ENCODE measurements at regions not wholly inside any gene's neighbourhood (a gene's known extent, or its start where the extent isn't known, plus 50 kb on each side); places are given as distances from the start of the nearest gene placed in this dataset.

DNA sequence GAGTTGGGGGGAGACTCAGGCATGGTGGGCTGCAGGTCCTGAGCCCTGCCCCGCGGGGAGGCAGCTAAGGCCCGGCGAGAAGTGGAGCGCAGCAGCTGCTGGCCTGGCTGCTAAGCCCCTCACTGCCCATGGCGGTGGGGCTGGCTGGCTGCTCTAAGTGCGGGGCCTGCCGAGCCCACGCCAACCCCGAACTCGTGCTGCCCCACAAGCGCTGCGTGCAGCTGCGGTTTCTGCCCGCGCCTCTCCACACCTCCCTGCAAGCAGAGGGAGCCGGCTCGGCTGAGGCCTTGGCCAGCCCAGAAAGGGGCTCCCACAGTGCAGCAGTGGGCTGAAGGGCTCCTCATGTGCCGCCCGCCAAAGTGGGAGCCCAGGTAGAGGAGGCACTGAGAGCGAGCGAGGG, 1355.1 kb upstream of the WWC1 start:
- no peak for DNase-seq (ENCODE audit: low read depth in 2 of 2)

DNA sequence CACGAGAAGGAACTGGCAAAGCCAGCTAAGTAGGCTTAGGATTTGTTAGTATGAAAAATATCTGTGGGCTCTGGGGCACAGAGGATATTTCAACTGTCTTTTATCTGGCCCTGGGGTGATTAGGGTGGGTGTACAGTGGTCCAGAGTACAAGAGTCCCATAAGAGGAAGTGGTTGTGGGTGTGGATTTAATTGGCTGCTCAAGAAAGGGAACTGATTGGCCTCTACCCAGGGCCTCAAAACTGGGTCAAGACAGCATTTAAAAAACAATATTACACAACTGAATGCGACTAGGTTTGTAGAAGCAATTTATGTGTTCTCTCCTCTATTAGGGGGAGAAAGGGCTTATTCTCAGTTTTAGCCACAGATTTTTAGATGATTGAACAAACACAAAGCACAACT, 1353.4 kb upstream of the WWC1 start:
- no peak for DNase-seq (ENCODE audit: low read depth in 2 of 2)

GRCh38 chr5:166942948-166943347, 1348.5 kb upstream of the WWC1 start:
- no peak for DNase-seq (ENCODE audit: low read depth in 2 of 2)

DNA sequence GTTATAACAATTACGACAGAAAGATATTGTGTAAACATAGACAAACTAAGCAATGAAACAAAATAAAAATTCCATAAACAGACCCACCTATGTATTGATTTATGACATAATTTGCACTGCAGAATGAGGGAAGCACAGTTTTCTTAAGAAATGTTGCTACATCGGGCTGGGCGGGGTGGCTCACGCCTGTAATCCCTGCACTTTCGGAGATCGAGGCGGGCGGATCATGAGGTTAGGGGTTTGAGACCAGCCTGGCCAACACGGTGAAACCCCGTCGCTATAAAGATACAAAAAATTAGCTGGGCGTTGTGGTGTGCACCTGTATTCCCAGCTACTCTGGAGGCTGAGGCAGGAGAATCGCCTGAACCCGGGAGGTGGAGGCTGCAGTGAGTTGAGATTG, 1344.4 kb upstream of the WWC1 start:
- DNase-seq (ENCODE audit: low read depth in 2 of 2), result no peak

DNA sequence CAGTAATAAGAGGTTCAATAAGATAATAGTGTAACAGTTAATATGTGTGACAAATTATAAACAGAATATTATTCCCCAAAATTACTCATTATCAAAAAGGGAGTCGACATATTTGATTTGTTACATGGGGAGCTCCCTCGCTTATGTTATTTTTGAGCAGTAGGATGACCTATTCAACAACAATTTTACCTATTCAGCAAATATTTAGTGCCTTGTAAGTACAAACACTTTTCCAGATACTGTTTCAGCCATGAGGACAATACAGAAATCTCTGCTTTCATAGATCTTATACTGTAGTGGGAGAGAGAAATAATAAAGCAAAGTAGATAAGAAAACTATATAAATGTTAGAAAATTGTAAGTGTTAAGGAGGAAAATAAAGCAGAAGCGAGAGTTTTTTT, 1342.8 kb upstream of the WWC1 start:
- no peak for DNase-seq (ENCODE audit: low read depth in 2 of 2)

GRCh38 chr5:166952048-166952447, 1339.4 kb upstream of the WWC1 start:
- no peak for DNase-seq (ENCODE audit: low read depth in 2 of 2)

DNA sequence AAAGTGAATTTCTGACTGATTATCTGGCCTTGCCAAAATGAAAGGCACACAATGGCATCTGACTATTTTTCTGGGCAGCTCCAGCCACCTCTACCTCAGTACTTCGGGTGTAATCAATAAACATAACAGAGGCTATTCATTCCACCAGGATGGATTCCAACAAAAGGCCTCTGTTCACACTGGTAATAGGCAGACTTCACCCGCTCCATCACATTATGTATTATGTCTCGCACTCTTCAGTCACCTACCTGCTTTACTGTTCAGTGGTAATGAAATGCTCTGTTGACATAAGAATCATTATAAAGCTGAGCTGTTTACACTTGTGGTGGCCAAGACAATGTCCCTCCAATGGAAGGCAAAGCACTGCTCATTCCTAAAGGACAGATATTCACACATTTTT, 1333.7 kb upstream of the WWC1 start:
- DNase-seq (ENCODE audit: low read depth in 2 of 2), result no peak

DNA sequence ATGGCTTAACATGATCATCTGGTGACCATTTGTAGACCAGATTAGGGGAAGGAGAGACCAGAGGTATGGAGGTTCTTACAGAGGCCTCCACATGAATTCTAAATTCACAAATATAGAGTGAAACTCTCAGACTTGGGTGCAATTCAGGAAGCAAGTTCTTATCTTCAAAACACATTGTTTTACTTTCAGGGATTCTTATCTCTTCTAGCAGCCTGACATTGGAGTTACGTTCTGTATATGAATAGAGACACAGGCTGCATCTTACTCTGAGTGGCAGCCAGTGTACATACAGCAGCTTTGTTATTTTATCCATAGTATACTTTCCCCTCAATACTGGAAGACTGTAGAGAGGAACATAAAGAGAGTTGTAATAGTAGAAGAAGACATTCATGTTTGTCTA, 1331.7 kb upstream of the WWC1 start:
- no peak for DNase-seq (ENCODE audit: low read depth in 2 of 2)

DNA sequence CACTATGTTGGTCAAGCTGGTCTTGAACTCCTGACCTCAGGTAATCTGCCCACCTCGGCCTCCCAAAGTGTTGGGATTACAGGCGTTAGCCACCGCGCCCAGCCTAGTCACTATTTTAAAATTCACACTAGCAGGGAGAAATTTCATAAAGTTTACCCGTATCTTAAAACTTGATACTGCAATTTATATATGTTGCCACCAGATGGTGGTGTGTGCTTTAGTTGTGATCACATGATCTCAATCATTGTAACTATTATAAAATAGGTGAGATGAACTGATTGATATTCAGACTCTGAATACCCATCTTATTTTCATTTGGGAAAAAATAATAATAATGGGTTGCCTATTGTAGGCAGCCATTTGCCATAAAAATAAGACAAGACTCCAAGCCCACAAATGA, 1330.4 kb upstream of the WWC1 start:
- DNase-seq (ENCODE audit: low read depth in 2 of 2), result no peak

DNA sequence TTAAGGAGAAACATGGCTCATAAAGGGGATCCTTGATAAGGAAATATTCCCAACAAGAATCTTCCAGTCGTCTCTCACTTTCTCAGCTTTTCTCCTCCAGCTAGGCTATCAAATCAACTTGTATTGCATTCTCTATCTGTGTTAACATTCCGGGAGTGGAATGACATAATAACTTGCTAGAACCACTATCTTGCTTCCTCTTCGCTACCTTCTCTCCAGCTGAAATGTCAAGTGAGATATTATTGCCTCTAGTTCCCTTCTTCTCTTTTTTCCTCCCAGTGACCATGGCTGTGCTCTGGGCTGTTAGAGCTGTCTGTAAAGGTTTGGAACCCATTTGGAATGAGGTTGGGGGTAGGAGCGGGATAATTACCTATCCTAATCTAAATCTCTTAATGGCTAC, 1329.5 kb upstream of the WWC1 start:
- no peak for DNase-seq (ENCODE audit: low read depth in 2 of 2)

DNA sequence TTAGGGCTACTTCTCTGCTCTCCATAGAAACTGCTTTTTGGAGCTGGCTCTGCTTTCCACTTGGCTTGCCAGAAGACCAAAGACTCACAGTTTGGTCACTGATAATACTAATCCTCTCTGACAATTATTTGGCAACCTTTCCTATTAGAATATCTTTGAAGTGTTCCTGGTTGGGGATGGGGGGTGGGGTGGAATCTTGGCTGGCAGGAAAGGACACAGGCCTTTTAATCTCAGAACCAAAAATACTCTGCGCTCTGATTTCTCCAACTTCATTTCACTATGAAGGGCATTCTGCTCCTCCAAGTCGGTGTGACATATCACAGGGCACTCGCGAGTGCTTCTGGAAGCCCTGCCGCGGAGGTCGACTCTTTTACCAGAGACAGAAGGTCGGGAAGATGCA, 1329.0 kb upstream of the WWC1 start:
- no peak for DNase-seq (ENCODE audit: low read depth in 2 of 2)

DNA sequence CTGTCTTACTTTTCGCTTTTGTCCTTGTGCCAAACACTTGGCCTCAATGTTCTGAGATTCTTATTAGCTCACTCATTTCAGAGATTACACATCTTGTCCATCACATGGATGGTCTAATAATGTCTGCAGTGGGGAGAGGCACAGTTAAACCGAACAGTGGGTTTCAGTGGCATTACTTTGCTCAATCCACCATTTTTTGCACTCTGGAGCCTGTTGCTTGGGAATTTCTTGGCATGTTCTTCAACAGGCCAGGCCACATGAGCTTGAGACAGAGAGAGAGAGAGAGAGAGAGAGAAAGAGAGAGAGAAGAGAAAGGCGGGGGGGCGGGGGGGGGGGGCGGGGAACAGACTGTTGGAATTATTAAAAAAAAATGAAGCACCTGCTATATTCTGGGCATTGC, 1327.8 kb upstream of the WWC1 start:
- no peak for DNase-seq (ENCODE audit: low read depth in 2 of 2)

DNA sequence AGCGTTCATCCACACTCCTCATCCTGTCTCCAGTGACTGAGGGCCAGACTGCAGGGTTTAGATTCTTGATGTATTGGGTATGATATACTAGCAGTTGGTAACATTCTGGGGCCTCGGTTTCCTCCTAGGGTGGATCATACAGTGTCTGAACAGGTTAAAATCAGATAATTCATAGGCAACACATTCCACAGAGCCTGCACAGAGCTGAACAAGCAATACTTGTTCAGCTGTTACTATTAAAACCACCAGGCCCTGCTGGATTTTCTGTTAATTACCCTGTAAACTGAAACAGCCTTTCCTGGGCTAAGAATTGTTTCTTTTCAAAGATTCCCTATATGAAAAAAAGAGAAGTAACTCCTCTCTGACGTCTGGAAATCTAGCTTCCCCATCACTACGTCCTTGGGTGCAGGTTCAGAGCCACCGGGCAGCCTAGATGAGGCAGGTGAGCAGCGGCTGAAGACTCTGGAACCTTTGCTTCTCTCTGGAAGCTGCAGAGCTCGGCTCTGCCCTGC, 1313.5 kb upstream of the WWC1 start:
- no peak for DNase-seq (ENCODE audit: low read depth in 2 of 2)

DNA sequence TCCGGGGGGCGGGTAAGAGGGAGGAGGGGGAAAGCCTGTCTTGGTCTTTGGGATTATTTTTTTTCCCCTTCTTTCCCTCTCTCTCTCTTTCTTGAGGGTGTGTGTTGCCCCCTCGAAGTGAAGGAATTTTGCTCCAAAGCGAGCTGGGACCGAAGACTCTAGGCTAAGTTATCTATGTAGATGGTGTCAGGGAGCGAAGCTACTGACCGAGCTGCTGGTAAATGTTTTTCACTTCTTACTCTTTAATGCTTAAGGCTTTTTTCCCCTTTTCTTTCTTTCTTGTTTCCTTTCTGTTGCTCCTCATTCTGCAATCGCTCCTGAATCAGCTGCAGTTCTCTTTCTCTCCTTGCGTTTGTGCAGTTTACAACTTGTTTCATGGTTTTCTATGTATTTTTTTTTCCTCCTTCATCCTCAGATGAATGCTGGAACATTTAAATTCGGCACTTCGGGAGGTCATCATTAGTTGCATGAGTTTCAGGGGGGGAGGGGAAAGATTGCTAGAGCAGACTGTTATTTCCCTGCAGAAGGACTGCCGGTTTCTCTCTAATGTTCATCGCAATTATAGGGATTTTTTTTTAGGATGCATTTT, 1312.0 kb upstream of the WWC1 start:
- no peak for DNase-seq (ENCODE audit: low read depth in 2 of 2)

DNA sequence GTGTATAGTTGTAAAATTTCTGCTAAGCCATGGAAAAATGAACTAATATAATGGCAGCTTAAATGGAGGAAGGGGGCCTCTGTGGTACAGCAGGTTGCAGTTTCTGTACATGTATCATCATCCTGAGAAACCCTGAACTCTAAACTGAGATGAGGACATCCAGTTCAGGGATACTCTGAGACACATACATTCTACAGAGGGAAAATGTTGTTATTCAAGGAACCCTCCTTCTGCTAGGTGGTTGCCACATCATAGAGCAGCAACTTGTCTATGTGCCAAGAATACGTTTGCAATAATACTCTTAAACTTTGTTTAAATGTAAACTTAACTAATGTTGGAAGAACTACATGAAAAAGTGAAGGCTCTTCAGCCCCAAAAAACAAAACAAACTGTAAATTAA, 1310.8 kb upstream of the WWC1 start:
- no peak for DNase-seq (ENCODE audit: low read depth in 2 of 2)

DNA sequence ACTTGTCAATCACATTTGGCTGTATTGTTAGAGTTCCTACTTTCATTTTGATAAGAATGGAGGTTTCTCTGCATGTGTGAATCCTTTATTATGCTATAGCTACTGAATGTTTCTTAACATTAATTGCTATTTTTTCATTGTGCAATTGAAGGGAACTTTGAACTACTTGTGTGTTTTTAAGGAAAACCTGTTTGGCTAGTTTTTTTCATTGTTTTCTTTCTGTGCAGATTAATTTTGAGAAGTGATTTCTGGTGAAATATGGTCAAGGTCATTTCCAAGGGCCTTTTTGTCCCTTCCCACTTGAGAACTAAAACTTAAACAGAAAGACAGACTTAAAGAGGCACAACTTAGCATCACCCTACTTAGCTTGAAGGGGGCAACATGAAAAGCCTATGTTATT, 1309.2 kb upstream of the WWC1 start:
- no peak for DNase-seq (ENCODE audit: low read depth in 2 of 2)

DNA sequence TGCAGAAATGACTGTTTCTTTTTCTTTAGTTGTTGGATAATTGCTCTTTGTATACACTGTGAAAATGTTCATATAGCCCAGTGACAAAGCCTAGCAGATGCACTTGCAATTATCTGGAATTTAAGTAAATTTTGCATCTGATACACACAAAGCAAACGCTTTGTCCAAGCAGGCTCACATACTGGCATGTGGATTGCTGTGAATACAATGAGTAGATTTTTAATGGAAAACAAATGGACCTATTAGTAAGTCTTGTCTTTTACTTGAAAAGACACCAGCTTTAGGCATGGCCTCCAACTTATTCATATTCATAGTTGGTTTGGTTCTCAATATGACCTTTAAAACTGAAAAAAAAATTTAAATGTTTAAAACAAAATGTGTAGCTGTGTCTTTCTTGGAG, 1299.8 kb upstream of the WWC1 start:
- no peak for DNase-seq (ENCODE audit: low read depth in 2 of 2)

- DNase-seq (ENCODE audit: low read depth in 2 of 2), result no peak
Observed at GRCh38 chr5:166992108-166992507, 1299.3 kb upstream of the WWC1 start.

- DNase-seq (ENCODE audit: low read depth in 2 of 2), result no peak
Observed at GRCh38 chr5:166992874-166993722, 1298.3 kb upstream of the WWC1 start.

DNA sequence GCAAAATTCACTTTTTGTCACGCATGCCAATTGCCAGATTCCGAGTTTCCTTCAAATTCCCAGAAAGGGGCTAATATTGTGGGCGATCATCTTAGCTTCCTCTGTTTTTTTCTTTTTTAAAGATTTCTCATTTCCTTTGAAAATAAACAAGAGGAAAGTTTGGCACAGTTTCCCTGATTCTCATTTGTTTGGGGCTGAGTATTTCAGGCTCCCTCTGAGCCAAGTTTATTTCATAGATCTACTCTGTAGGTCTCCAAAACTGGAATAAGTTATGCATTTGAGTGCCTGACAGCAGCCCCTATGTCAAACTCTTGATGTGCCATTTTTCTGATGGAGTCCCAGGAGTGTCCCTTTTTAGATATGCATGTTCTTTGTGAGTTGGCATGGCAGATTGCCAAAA, 1297.2 kb upstream of the WWC1 start:
- DNase-seq (ENCODE audit: low read depth in 2 of 2), result no peak

DNA sequence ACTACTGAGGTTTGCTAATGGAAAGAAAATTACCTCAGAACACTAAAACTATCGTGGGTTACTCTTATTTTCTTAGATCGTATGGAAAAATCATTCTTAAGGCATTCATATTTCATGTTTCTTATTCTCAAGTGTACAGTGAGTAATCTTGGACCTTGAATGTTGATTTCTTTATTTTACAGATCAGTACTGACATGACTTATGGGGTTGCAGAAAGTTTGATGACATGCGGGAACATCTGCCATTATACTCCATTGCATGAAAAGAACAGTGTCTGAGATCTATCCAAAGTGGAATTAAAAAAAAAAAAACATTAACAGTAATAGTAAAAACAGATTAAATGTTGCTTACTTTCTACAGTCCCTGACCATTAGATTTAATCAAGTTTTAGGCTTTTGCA, 1290.2 kb upstream of the WWC1 start:
- no peak for DNase-seq (ENCODE audit: low read depth in 2 of 2)

- DNase-seq (ENCODE audit: low read depth in 2 of 2), result no peak
Observed at GRCh38 chr5:167008705-167009104, 1282.7 kb upstream of the WWC1 start.

GRCh38 chr5:167011196-167011595, 1280.2 kb upstream of the WWC1 start:
- no peak for DNase-seq (ENCODE audit: low read depth in 2 of 2)

Data from stimulated activated CD4-positive, alpha-beta T cell treated with anti-CD3 and anti-CD28 coated beads, Interleukin-1b, Interleukin-23, amount 100 ng/mL, for 4 hours (primary cell).